CD4-positive, alpha-beta T cell (primary cell): ENCODE measurements at regions not wholly inside any gene's neighbourhood (a gene's known extent, or its start where the extent isn't known, plus 50 kb on each side); places are given as distances from the start of the nearest gene placed in this dataset.

ENCODE experiments used
- ATAC-seq: fragments of 200-7000 bp; cut with Tn5 transposase; one replicate; pipeline ENCODE4 v1.10.0; 2022; ENCODE audit warnings: mild to moderate bottlenecking; ENCODE audit not compliant: poor library complexity
- CTCF ChIA-PET: fragments of 350-600 bp; sonication (Branson Sonifier 250); formaldehyde crosslinking; loops from one replicate; lab custom pipeline; 2021; ENCODE audit warnings: antibody characterized with exemption, inconsistent platforms; lab: Charles Lee
- POLR2A ChIA-PET: fragments of 350-600 bp; sonication (Branson Sonifier 250); formaldehyde crosslinking; loops from one replicate; lab custom pipeline; 2021; ENCODE audit warnings: antibody characterized with exemption, inconsistent platforms; lab: Charles Lee
- DNase-seq, 14 experiments: peaks; one replicate each; pipeline ENCODE4 v3.0.0-alpha.2; 2013 to 2020; ENCODE audit warnings: mixed read lengths in 2 of 14
- H3K27ac ChIP-seq, 2 donors: one replicate each; pipeline versions ENCODE4 v1.5.1 to v1.7.0; 2013; ENCODE audit warnings: low read length in 2 of 2, low read depth in 1 of 2, mild to moderate bottlenecking in 1 of 2
- H3K27me3 ChIP-seq, 2 experiments: 1 replicate in 1 of 2; 2 replicates in 1 of 2; pipeline versions ENCODE4 v1.6.1 to v1.7.0; 2013; ENCODE audit warnings: low read length in 2 of 2, control low read depth in 1 of 2, mild to moderate bottlenecking in 1 of 2, moderate library complexity in 1 of 2; ENCODE audit not compliant: insufficient read depth in 2 of 2, control insufficient read depth in 1 of 2
- H3K36me3 ChIP-seq: one replicate; pipeline ENCODE4 v1.6.1; 2013; ENCODE audit warnings: low read length, control low read depth; ENCODE audit not compliant: insufficient read depth
- H3K4me1 ChIP-seq: one replicate; pipeline ENCODE4 v1.6.1; 2013; ENCODE audit warnings: low read length, control low read depth; ENCODE audit not compliant: insufficient read depth
- H3K4me3 ChIP-seq: one replicate; pipeline ENCODE4 v1.5.1; 2013; ENCODE audit warnings: mild to moderate bottlenecking, low read length, moderate library complexity
- H3K9me3 ChIP-seq, 2 experiments: 1 replicate in 1 of 2; 2 replicates in 1 of 2; pipeline versions ENCODE4 v1.6.1 to v1.7.0; 2013; ENCODE audit warnings: low read length in 2 of 2, mild to moderate bottlenecking in 2 of 2, control low read depth in 1 of 2, moderate library complexity in 1 of 2; ENCODE audit not compliant: control insufficient read depth in 1 of 2, insufficient read depth in 1 of 2
- H3K27ac Mint-ChIP-seq: one replicate; pipeline ENCODE4 v1.8.0; 2020; ENCODE audit warnings: mixed read lengths
- H3K27me3 Mint-ChIP-seq: one replicate; pipeline ENCODE4 v1.8.0; 2021; ENCODE audit warnings: mixed read lengths
- H3K36me3 Mint-ChIP-seq: one replicate; pipeline ENCODE4 v1.8.0; 2021; ENCODE audit warnings: low read depth, mixed read lengths
- H3K4me1 Mint-ChIP-seq: one replicate; pipeline ENCODE4 v1.8.0; 2021; ENCODE audit warnings: low read depth, mixed read lengths
- H3K4me3 Mint-ChIP-seq: one replicate; pipeline ENCODE4 v1.8.0; 2020; ENCODE audit warnings: mild to moderate bottlenecking, mixed read lengths
- H3K9me3 Mint-ChIP-seq: one replicate; pipeline ENCODE4 v1.8.0; 2020; ENCODE audit warnings: mixed read lengths
- CTCF ChIP-seq: fragments of 200-600 bp; IDR thresholded peaks from one replicate; pipeline ENCODE4 v1.8.0; 2022; ENCODE audit warnings: antibody characterized with exemption, mild to moderate bottlenecking
- intact Hi-C, 2 experiments: fragments of 100-400 bp; cut with DNase I in 1 of 2; cut with micrococcal nuclease in 1 of 2; formaldehyde crosslinking; loops; one replicate each; pipeline versions ENCODE4 v1.15.1 to v1.9.0; 2023 to 2025; cut with DNase I, micrococcal nuclease

- intact Hi-C loops: no loop called here
These were observed 108.7 kb downstream of the PERP start for GRCh38 chr6:137998461-137999019.

GRCh38 chr6:137999815-138000214, 107.4 kb downstream of the PERP start:
- Histone ChIP-seq H3K9me3 (peaks cover 0 to 4% of the 10 kb centered on the region in 2 experiments), H3K4me1 (no peaks in the 10 kb centered on the region), H3K27ac (no peak overlapping the region), H3K36me3 (no peaks in the 10 kb centered on the region), H3K4me3 (no peak overlapping the region), H3K27me3 (no peaks in the 10 kb centered on the region)
- intact Hi-C loops: loop anchor here (5.0 to 10.0 kb wide), 6 partner anchors 287 to 905 kb away; partner anchors contain the start of gene HEBP2 (in 1 of the 2)
- ATAC-seq: no peak
- Mint-ChIP-seq H3K4me3 (no peak overlapping the region), H3K36me3 (no peaks in the 10 kb centered on the region), H3K27me3 (peaks cover 6% of the 10 kb centered on the region), H3K27ac (no peak overlapping the region), H3K9me3 (peaks cover 2% of the 10 kb centered on the region), H3K4me1 (no peaks in the 10 kb centered on the region)
- POLR2A ChIA-PET: no interaction called here
- TF ChIP-seq CTCF: no peak
- no peak for DNase-seq
- CTCF ChIA-PET: no interaction called here

More at GRCh38 chr6:137998461-137999019, 108.7 kb downstream of the PERP start:
- Histone ChIP-seq H3K27ac (no peak overlapping the region), H3K27me3 (no peaks in the 10 kb centered on the region), H3K4me3 (no peak overlapping the region), H3K9me3 (peaks cover 0 to 4% of the 10 kb centered on the region in 2 experiments), H3K36me3 (no peaks in the 10 kb centered on the region), H3K4me1 (no peaks in the 10 kb centered on the region)
- peaks cover 6% of the 10 kb centered on the region for H3K27me3 Mint-ChIP-seq
- peaks cover 2% of the 10 kb centered on the region for H3K9me3 Mint-ChIP-seq
- ChIA-PET CTCF (no interaction called here), POLR2A (no interaction called here)
- no peak for DNase-seq
- no peak for TF ChIP-seq CTCF
- H3K4me3 Mint-ChIP-seq: no peak overlapping the region
- no peak for ATAC-seq
- H3K36me3 Mint-ChIP-seq: no peaks in the 10 kb centered on the region
- H3K4me1 Mint-ChIP-seq: no peaks in the 10 kb centered on the region
- H3K27ac Mint-ChIP-seq: no peak overlapping the region

GRCh38 chr6:138000941-138001340, 106.3 kb downstream of the PERP start:
- intact Hi-C loops: loop anchor here (1.0 to 10.0 kb wide), 7 partner anchors 108 to 906 kb away; partner anchors contain the start of gene HEBP2 (in 1 of the 2)
- Histone ChIP-seq H3K27me3 (no peaks in the 10 kb centered on the region), H3K36me3 (no peaks in the 10 kb centered on the region), H3K4me1 (no peaks in the 10 kb centered on the region), H3K27ac (no peak overlapping the region), H3K4me3 (no peak overlapping the region), H3K9me3 (peaks cover 0 to 4% of the 10 kb centered on the region in 2 experiments)
- TF ChIP-seq CTCF: no peak
- ChIA-PET CTCF (interaction anchor here (0.7 to 1.2 kb wide), 2 partner anchors 108 to 115 kb away, joined by 4 read pairs; no protein-coding TSS in a partner anchor), POLR2A (no interaction called here)
- ATAC-seq (no peak), DNase-seq (no peak)
- peaks cover 2% of the 10 kb centered on the region for H3K9me3 Mint-ChIP-seq
- no peak overlapping the region for H3K4me3 Mint-ChIP-seq
- no peaks in the 10 kb centered on the region for H3K27me3 Mint-ChIP-seq
- H3K27ac Mint-ChIP-seq: no peak overlapping the region
- no peaks in the 10 kb centered on the region for H3K4me1 Mint-ChIP-seq
- H3K36me3 Mint-ChIP-seq: no peaks in the 10 kb centered on the region
